Heart right ventricle (tissue), 16 donors: ENCODE measurements at regions not wholly inside any gene's neighbourhood (a gene's known extent, or its start where the extent isn't known, plus 50 kb on each side); places are given as distances from the start of the nearest gene placed in this dataset.

ENCODE experiments used
- ATAC-seq, 8 donors: fragments of 200-7000 bp; cut with Tn5 transposase; one replicate each; pipeline ENCODE4 v1.9.1; 2020; ENCODE audit warnings: mild to moderate bottlenecking in 8 of 8, moderate library complexity in 8 of 8, moderate number of reproducible peaks in 1 of 8
- DNase-seq, 2 donors: peaks; one replicate each; pipeline ENCODE4 v3.0.0-alpha.2; 2020
- H3K27ac ChIP-seq, 10 donors: fragments of 200-600 bp; sonication (generic) in 2 of 10; one replicate each; pipeline versions ENCODE4 v1.5.0 to v1.8.0; 2020 to 2022; ENCODE audit warnings: mild to moderate bottlenecking in 3 of 10
- H3K27me3 ChIP-seq, 7 donors: fragments of 200-600 bp; one replicate each; pipeline ENCODE4 v1.8.0; 2021 to 2022; ENCODE audit warnings: mild to moderate bottlenecking in 2 of 7
- H3K36me3 ChIP-seq, 9 donors: fragments of 200-600 bp; sonication (generic) in 1 of 9; one replicate each; pipeline versions ENCODE4 v1.5.0 to v1.8.0; 2020 to 2022; ENCODE audit warnings: mild to moderate bottlenecking in 2 of 9
- H3K4me1 ChIP-seq, 9 donors: fragments of 200-600 bp; sonication (generic) in 1 of 9; one replicate each; pipeline versions ENCODE4 v1.5.0 to v1.8.0; 2020 to 2022; ENCODE audit warnings: mild to moderate bottlenecking in 4 of 9
- H3K4me3 ChIP-seq, 10 donors: fragments of 200-600 bp; sonication (generic) in 2 of 10; one replicate each; pipeline versions ENCODE4 v1.5.0 to v1.8.0; 2020 to 2022; ENCODE audit warnings: mild to moderate bottlenecking in 7 of 10, moderate library complexity in 2 of 10
- H3K9me3 ChIP-seq, 11 donors: fragments of 200-600 bp in 10 of 11; sonication (generic) in 2 of 11; one replicate each; pipeline versions ENCODE4 v1.5.0 to v1.8.0; 2013 to 2022; ENCODE audit warnings: mild to moderate bottlenecking in 2 of 11, control low read depth in 1 of 11, moderate library complexity in 1 of 11
- WGBS, 2 donors: extraction: QIAGEN DNeasy Blood & Tissue Kit; methylation state at CpG; one replicate each; pipeline ENCODE4 v1.1.7; 2013; ENCODE audit warnings: inconsistent platforms in 1 of 2; 5-methylcytosine and 5-hydroxymethylcytosine counted together
- intact Hi-C, 10 donors: fragments of 100-400 bp; cut with DNase I; formaldehyde crosslinking; loops; one replicate each; pipeline versions ENCODE4 v1.11.1 to v1.14.2; 2022
- TF ChIP-seq, protein P1 (sequence below), 9 donors: fragments of 200-600 bp; sonication (generic) in 2 of 9; IDR thresholded peaks; one replicate each; pipeline versions ENCODE4 v1.5.0 to v1.8.0; 2021 to 2022; ENCODE audit warnings: antibody characterized with exemption in 9 of 9, mild to moderate bottlenecking in 5 of 9, moderate library complexity in 1 of 9
- donor health status: Arrhythmogenic right ventricular cardiomyopathy.
- donor health status: ischemic (EF 13 %, LVEDD 7.1; RV severe dilation, severe dysfunction).
- donor health status: healthy with polysubstance abuse.
- donor health status: DM: no; HTN: yes; CAD: no.
- donor health status: DM: no; HTN: no; CAD: no.
- donor health status: ischemic (EF 25% LVEDD 6.9; RV normal size, moderate dysfunction).
- donor health status: ischemic (EF 25% LVEDD 5.7; RV mildly dilated, moderate dysfunction).
- donor health status: healthy.
- donor health status: DM: yes; HTN: yes; CAD: no.
- donor health status: Ischemic cardiomyopathy.
- donor health status: ischemic (EF 35%, LVEDD 5.7; RV mildly dilated, moderate dysfunction).
- donor health status: nonischemic (EF 11% LVEDD 7.7; RV severe dilation, severe dysfunction).
- donor health status: DM: yes; HTN: yes; CAD: no.
- donor health status: PGD.
- donor health status: ischemic (EF 29% LVEDD 5.4; RV normal size, mild dysfunction).
- donor health status: nonischemic (EF 23%, LVEDD 6.1; RV moderate dilation, normal function).

DNA sequence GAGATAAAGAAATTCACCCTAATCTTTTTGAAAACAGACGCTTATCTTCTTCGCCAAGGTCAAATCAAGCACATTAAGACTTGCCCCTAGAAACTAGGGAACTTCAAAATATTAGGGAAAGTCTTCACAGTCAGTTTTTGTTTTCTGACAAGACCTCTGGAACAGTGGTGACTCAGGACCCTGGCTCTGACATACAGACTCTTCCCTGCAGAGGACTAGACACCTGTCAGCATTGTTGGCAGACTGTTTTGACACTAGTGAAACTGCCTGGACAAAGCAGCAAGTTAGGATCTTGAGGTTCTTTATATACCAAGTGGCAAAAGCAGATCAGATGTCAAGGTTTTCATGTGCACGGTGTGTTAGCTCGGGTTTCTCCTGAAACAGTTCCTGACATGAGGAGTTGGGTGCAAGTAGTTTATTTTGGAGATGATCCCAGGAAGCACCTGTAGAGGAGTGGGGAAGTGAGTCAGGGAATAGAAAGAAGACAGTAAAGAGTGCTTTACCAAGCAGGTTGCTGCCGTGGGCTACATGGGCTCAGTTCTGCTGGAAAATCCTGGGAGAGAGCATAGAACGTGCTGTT lies 182.0 kb upstream of the IRX5 start:
- Histone ChIP-seq H3K36me3 (no peaks in the 10 kb centered on the region), H3K9me3 (no peaks in the 10 kb centered on the region), H3K4me1 (no peaks in the 10 kb centered on the region), H3K27ac (no peak overlapping the region), H3K27me3 (peaks cover 0 to 6% (median 0%) of the 10 kb centered on the region in 7 donors), H3K4me3 (no peak overlapping the region)
- intact Hi-C loops, result no loop called here
- TF ChIP-seq, protein P1, sequence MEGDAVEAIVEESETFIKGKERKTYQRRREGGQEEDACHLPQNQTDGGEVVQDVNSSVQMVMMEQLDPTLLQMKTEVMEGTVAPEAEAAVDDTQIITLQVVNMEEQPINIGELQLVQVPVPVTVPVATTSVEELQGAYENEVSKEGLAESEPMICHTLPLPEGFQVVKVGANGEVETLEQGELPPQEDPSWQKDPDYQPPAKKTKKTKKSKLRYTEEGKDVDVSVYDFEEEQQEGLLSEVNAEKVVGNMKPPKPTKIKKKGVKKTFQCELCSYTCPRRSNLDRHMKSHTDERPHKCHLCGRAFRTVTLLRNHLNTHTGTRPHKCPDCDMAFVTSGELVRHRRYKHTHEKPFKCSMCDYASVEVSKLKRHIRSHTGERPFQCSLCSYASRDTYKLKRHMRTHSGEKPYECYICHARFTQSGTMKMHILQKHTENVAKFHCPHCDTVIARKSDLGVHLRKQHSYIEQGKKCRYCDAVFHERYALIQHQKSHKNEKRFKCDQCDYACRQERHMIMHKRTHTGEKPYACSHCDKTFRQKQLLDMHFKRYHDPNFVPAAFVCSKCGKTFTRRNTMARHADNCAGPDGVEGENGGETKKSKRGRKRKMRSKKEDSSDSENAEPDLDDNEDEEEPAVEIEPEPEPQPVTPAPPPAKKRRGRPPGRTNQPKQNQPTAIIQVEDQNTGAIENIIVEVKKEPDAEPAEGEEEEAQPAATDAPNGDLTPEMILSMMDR (IDR thresholded peaks at IDR 0.05), result no peak
- no peak for ATAC-seq
- WGBS, 2 donors, result 63 to 71% methylated on average over 6 of the region's 6 CpGs
- no peak for DNase-seq

DNA sequence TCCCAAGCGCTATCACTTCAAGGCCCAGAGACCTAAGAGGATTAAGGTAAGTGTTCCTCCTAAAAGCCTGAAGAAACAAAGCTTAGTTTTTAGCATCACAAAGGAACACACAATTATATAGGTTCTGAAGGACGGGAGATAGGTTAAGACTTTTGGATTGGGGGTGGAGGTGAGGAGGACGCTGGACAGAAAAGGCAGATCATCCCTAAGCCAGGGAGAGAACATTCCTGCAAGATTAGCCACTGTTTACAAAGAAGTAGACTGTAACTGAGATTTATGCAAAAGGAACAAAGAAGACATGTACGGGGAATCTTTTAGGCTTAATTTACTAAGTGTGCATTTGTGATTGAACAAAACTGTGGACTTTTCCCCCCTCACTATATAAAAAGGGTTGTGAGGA lies 184.1 kb upstream of the IRX5 start:
- DNase-seq (no peak), ATAC-seq (no peak)
- no peak overlapping the region for H3K27ac ChIP-seq
- no peaks in the 10 kb centered on the region for H3K4me1 ChIP-seq
- TF ChIP-seq, protein P1 (IDR thresholded peaks at IDR 0.05), result no peak
- H3K9me3 ChIP-seq, result no peaks in the 10 kb centered on the region
- peaks cover 0 to 6% (median 0%) of the 10 kb centered on the region in 7 donors for H3K27me3 ChIP-seq
- 80 to 85% methylated on average over 4 of the region's 4 CpGs for WGBS, 2 donors
- no peaks in the 10 kb centered on the region for H3K36me3 ChIP-seq
- H3K4me3 ChIP-seq, result no peak overlapping the region
- intact Hi-C loops, result no loop called here

DNA sequence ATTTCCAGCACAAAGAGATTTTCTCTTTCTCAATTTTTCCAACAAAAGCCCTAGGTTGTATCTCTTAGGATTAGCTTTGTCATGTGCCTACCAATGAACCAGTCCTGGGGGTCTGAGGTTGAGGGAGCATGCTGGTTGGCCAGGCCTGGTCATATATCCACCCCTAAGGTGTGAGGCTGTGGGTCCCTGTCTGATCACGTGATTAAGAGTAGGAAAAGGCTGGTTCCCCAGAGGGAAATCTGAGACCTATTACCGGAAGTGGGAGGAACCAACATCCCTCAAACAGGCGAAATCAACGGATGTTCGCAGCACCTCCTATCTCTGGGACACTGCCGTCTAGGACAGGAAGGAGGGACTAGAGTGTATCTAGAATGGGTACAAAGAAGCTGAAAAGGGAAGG lies 185.7 kb upstream of the IRX5 start:
- H3K9me3 ChIP-seq, result peaks cover 0 to 2% (median 0%) of the 10 kb centered on the region in 11 donors
- DNase-seq, result no peak
- H3K4me3 ChIP-seq, result no peak overlapping the region
- no peak overlapping the region for H3K27ac ChIP-seq
- intact Hi-C loops, result no loop called here
- no peaks in the 10 kb centered on the region for H3K4me1 ChIP-seq
- H3K27me3 ChIP-seq, result peaks cover 0 to 6% (median 0%) of the 10 kb centered on the region in 7 donors
- H3K36me3 ChIP-seq, result no peaks in the 10 kb centered on the region
- TF ChIP-seq, protein P1 (IDR thresholded peaks at IDR 0.05), result no peak
- WGBS, 2 donors, result 62 to 68% methylated on average over 6 of the region's 6 CpGs
- ATAC-seq, result no peak

DNA sequence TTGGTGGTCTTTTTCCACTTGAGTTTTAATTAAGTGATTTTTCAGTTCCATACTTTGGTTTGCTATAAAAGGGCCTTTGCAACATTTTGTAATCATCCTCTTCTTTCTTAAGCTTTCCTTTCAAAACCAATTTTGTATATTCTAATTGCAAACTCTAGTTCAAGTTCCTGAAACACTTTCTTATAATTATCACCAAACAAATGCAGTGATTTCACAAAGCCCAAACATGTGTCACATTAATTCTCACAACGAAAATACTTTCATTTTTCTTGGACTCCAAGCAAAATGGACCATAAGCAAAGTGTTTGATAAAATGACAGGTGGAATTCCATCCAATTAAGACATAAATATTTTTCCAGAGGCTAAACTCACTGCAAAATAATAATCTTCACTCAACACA lies 188.2 kb upstream of the IRX5 start:
- ATAC-seq, result no peak
- no peak overlapping the region for H3K27ac ChIP-seq
- intact Hi-C loops, result no loop called here
- no peaks in the 10 kb centered on the region for H3K4me1 ChIP-seq
- DNase-seq, result no peak
- H3K27me3 ChIP-seq, result peaks cover 0 to 6% (median 0%) of the 10 kb centered on the region in 7 donors
- WGBS, 2 donors, result 64 to 70% methylated on average over 1 of the region's 1 CpG
- peaks cover 0 to 4% (median 0%) of the 10 kb centered on the region in 11 donors for H3K9me3 ChIP-seq
- no peaks in the 10 kb centered on the region for H3K36me3 ChIP-seq
- H3K4me3 ChIP-seq, result no peak overlapping the region
- TF ChIP-seq, protein P1 (IDR thresholded peaks at IDR 0.05), result no peak
